ENCODE measurements at regions not wholly inside any gene's neighbourhood (a gene's known extent, or its start where the extent isn't known, plus 50 kb on each side); places are given as distances from the start of the nearest gene placed in this dataset.

GRCh38 chr4:107220976-107221375 lies 184.9 kb upstream of the DKK2 start:
- no peaks in the 10 kb centered on the region for H3K4me1 ChIP-seq
- ATAC-seq, result no peak
- intact Hi-C loops (cut with DNase I; ENCODE audit: low total_unique reads) (no loop called here), in situ Hi-C loops (cut with MboI; ENCODE audit: low sequenced_read_pairs in 4 of 4) (no loop called here)
- DNase-seq, result no peak
- no peaks in the 10 kb centered on the region for H3K36me3 ChIP-seq
- TF ChIP-seq POLR2A (IDR thresholded peaks at IDR 0.05) (no peak), CTCF (IDR thresholded peaks at IDR 0.05 in 4 of 5, conservative IDR thresholded peaks at IDR 0.05 in 1 of 5) (no peak)
- H3K4me3 ChIP-seq, result no peak overlapping the region
- H3K27me3 ChIP-seq, result no peaks in the 10 kb centered on the region
- H3K9me3 ChIP-seq, result no peaks in the 10 kb centered on the region
- no peak overlapping the region for H3K27ac ChIP-seq

- ATAC-seq (no peak), DNase-seq (no peak)
- TF ChIP-seq CTCF (IDR thresholded peaks at IDR 0.05 in 4 of 5, conservative IDR thresholded peaks at IDR 0.05 in 1 of 5), result no peak
- no peak for TF ChIP-seq POLR2A (IDR thresholded peaks at IDR 0.05)
- no peaks in the 10 kb centered on the region for H3K36me3 ChIP-seq
- H3K27me3 ChIP-seq, result no peaks in the 10 kb centered on the region
- no peak overlapping the region for H3K4me3 ChIP-seq
- intact Hi-C loops (cut with DNase I; ENCODE audit: low total_unique reads), result no loop called here
- H3K27ac ChIP-seq, result no peak overlapping the region
- in situ Hi-C loops (cut with MboI; ENCODE audit: low sequenced_read_pairs in 4 of 4), result no loop called here
- no peaks in the 10 kb centered on the region for H3K9me3 ChIP-seq
- H3K4me1 ChIP-seq, result no peaks in the 10 kb centered on the region
Observed at GRCh38 chr4:107219681-107220080, 183.6 kb upstream of the DKK2 start.

GRCh38 chr4:107216379-107216778 lies 180.3 kb upstream of the DKK2 start:
- ATAC-seq, result no peak
- intact Hi-C loops (cut with DNase I; ENCODE audit: low total_unique reads) (no loop called here), in situ Hi-C loops (cut with MboI; ENCODE audit: low sequenced_read_pairs in 4 of 4) (no loop called here)
- H3K27me3 ChIP-seq, result no peaks in the 10 kb centered on the region
- TF ChIP-seq POLR2A (IDR thresholded peaks at IDR 0.05) (no peak), CTCF (IDR thresholded peaks at IDR 0.05 in 4 of 5, conservative IDR thresholded peaks at IDR 0.05 in 1 of 5) (no peak)
- H3K9me3 ChIP-seq, result no peaks in the 10 kb centered on the region
- H3K36me3 ChIP-seq, result no peaks in the 10 kb centered on the region
- H3K4me1 ChIP-seq, result no peaks in the 10 kb centered on the region
- DNase-seq, result no peak
- H3K27ac ChIP-seq, result no peak overlapping the region
- H3K4me3 ChIP-seq, result no peak overlapping the region

GRCh38 chr4:107215222-107215621 lies 179.1 kb upstream of the DKK2 start:
- H3K27me3 ChIP-seq, result no peaks in the 10 kb centered on the region
- H3K36me3 ChIP-seq, result no peaks in the 10 kb centered on the region
- TF ChIP-seq CTCF (IDR thresholded peaks at IDR 0.05 in 4 of 5, conservative IDR thresholded peaks at IDR 0.05 in 1 of 5) (no peak), POLR2A (IDR thresholded peaks at IDR 0.05) (no peak)
- H3K27ac ChIP-seq, result no peak overlapping the region
- intact Hi-C loops (cut with DNase I; ENCODE audit: low total_unique reads) (no loop called here), in situ Hi-C loops (cut with MboI; ENCODE audit: low sequenced_read_pairs in 4 of 4) (no loop called here)
- H3K4me1 ChIP-seq, result no peaks in the 10 kb centered on the region
- ATAC-seq (no peak), DNase-seq (no peak)
- H3K4me3 ChIP-seq, result no peak overlapping the region
- no peaks in the 10 kb centered on the region for H3K9me3 ChIP-seq

- DNase-seq (no peak), ATAC-seq (no peak)
- H3K27ac ChIP-seq, result no peak overlapping the region
- H3K9me3 ChIP-seq, result no peaks in the 10 kb centered on the region
- intact Hi-C loops (cut with DNase I; ENCODE audit: low total_unique reads), result no loop called here
- TF ChIP-seq POLR2A (IDR thresholded peaks at IDR 0.05) (no peak), CTCF (IDR thresholded peaks at IDR 0.05 in 4 of 5, conservative IDR thresholded peaks at IDR 0.05 in 1 of 5) (no peak)
- no peak overlapping the region for H3K4me3 ChIP-seq
- H3K27me3 ChIP-seq, result no peaks in the 10 kb centered on the region
- in situ Hi-C loops (cut with MboI; ENCODE audit: low sequenced_read_pairs in 4 of 4), result no loop called here
- no peaks in the 10 kb centered on the region for H3K36me3 ChIP-seq
- H3K4me1 ChIP-seq, result no peaks in the 10 kb centered on the region
Observed at GRCh38 chr4:107213880-107214279, 177.8 kb upstream of the DKK2 start.

Data from gastrocnemius medialis (tissue), 4 donors.